ENCODE measurements at regions not wholly inside any gene's neighbourhood (a gene's known extent, or its start where the extent isn't known, plus 50 kb on each side); places are given as distances from the start of the nearest gene placed in this dataset.

DNA sequence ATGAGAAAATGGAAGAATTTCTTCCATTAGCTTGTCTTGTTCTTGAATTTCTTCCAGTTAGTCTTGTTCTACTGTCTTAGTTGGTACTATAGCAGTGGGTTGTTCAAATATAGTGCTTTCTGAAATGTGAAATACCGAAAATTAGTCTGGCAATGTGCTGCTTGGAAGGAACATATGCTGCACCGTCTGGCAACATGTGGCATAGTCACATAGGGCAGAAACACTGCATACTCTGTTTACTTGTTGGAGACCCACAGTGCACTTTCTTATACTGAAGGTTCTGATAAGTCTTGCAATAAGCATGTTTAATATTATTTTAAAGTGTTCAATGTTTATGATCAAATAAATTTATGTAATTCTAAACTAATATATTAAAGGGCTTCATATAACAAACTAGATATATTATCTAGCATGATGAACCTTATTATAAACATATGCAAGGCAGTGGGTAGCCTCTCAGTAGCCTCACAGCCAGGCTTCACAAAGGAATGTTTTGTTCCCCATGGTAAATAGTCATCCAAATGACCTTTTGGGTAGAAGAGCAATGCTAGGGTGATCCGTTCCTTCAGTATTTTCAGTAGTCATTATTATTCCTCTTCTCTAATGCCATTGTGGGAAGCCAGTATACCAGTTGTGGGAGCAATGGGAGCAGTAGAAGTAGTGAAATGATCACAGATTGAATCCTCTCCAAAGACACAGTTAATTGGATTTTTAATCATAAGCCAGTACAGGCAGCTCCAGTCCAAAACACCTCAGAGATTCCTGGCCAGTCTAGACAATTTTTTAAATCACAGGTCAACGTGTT, 1106.7 kb downstream of the DTWD2 start:
- DNase-seq, result no peak

DNA sequence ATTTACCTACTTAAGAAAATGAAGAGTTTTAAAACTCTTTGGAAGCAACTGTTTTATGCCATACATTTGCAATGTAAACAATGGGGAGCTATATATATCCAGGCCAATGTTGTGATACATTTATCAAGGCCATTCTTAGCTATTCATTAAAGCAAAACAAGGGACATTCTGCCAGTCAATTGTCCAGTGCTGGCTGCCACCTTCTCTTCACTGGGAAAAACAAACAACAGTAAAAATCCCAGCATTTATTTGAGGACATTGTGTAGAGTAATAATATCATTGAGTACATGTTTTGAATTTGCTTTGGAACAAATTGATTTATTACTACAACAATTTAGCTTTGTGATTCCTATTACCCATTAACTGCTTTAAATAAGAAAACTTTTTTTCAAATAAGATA, 1107.4 kb downstream of the DTWD2 start:
- no peak for DNase-seq

DNA sequence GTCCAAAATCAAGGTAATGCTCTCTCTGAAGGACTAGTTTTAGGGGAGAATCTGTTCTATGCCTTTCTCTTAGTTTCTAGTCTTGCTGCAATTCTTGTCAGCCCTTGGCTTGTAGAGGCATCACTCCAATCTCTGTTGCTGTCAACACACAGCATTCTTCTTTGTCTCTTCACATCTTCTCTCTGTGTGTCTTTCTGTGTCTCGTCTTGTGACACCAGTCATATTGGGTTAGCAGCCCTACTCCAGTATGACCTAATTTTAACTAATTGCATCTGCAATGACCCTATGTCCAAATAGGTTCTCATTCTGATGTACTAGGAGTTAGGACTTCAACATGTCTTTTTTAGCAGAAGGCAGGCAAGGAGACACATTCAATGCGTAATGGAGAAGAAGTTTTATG, 1110.6 kb downstream of the DTWD2 start:
- no peak for DNase-seq

DNA sequence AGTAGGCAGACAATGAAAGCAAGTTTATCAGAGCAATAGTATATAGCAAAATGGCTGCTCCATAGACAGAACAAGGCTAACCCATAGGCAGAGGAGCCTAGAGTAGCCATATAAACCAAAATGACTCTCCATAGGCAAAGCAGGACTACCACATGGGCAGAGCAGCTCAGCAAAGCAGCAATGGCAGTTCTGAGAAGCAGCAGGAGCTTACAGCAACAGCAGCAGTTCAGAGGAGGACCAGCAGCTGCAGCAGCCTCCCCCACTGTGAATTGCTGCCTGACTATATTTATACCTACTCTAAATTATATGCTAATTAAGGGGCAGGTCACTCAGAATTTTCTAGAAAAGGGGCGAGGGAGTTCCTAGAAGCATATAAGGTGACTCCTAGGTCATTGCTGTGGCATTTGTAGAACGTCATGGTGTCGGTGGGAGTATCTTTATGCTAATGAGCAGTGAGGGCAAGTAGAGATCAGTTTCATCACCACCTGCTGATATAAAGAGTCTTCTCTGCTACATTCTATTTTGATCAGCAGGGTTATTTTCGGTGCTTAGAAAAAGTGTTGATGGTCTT, 1115.5 kb downstream of the DTWD2 start:
- DNase-seq, result no peak

DNA sequence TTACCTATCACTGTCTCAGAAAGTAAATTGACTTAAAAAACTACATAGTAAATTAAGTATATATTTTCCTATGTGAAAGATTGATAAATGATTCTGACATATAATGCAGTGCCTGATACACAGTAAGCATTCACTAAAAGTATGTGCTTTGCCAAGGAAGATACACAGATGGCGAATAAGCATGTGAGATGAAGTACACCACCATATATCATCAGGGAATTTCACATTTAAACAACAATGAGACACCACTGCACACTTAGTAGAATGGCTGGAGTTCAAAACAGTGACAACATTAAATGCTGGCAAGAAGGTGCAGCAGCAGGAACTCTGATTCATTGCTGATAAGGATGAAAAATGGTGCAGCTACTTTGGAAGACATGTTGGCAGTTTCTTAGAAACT, 1118.8 kb downstream of the DTWD2 start:
- no peak for DNase-seq

DNA sequence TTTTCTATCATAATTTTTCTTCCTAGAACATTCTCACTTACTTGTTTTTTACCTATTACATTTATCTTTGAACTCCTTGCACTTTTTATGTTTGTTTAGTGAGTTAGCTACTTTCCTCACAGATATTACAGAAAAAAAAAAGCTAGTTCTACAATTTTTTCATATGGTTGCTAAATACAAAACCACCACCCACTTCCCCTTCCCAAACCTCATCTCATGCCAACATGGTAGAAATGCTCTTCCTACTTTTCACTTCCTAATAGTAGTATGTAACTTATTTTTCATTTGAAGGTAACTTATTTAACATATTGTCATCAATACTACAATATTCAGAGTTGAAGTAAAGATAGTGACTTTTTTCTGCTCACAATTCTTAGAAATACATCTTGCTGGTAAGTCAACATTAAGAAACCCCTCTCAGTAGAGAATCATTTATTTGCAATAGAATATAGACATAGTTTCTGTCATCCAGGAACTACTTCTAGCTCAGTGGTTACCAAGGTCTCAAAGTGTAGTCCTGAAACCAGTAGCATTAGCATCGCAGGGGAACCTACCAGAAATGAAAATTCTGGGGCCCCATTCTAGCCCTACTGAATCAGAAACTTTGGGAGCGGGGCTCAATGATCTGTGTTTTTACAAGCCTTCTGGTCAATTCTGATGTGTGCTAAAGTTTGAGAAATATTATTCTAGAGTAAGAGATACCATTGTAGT, 1124.6 kb downstream of the DTWD2 start:
- no peak for DNase-seq

DNA sequence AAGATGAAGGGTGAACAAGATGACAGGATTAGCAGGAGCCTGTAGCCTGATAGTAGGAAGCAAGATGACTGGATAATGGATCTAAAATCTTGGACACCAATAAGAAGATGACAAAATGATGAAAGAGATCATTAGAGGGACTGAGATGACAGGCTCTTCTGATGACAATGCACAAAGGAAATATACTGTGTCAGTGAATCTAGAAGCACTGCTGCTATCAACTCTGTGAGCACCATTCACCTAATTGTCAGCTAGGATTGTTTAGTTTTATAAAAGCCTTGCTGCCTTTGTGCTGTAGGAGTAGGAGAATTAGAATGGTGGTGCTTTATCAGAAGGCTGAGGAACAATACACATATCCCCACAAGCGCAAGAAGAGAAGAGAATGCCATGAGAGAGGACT, 1127.8 kb downstream of the DTWD2 start:
- no peak for DNase-seq

DNA sequence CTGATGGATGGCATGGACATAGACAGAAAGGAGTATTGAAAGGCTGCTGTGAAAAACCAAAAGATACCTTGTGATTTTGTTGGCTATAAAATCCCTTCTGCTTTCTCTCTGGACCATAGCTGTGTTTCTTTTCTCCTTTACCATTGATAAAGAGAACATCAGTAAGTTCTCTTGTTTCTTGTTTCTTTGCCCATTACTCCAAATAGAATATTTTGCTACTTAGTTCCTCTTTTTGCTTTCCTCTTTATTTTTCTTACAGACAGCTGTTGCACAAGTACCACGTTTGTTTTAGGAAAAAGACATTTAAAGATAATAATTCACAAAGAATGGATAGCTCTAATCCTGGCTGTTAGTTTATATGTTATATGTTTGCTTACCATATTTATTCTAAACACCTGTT, 1129.2 kb downstream of the DTWD2 start:
- no peak for DNase-seq

DNA sequence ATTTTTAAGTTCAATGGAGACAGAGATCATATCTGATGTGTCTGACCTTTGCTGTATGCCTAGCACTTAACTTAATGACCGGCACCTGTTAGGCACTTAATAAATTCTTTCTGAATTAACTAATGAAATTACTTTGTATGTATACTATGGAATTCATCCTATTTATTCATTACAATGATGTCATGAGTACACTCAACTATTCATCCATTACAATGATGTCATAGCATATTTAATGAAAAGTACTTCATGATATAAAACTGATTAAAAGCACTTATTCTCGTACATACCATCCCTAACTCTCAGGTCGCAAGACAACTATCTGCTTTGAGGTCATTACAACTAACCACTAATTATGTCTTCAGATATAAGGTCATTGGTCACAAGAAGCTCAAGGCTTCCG, 1131.6 kb downstream of the DTWD2 start:
- no peak for DNase-seq

DNA sequence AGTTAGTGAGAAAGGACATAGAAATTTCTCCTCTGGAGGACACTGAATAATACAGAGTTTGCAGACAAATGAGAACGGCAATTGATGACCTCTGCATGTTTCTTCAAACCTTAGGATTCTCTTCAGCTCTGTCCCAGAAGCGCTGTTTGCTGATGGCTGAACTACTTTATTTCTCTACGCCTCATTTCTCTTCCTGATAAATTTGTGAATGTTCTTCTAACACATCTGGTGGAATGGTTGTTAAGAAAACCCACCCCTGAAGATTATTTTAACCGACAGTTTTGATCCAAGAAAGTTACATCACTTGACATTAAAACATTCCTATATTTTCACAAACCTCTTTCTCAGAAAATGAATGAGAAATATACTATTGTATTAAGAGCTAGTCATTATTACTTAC, 1150.6 kb downstream of the DTWD2 start:
- no peak for DNase-seq

DNA sequence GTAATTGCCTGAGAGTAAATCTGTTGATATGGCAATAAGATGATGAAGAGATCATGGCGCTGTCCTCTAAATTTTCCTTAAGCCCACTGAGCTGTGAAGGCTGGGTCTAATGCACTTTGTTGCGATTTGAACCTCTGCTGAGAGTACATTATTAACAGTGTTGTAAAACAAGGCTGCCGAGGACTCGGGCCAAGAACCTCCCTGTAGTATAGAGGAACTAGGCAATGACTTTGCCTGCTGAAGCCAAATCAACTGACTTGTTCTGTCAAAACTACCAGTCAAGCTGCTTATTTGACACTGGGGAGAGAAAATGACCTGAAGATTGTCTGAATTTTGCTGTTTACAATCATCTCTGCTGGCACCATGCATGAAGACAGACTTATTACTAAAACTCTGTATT, 1154.7 kb downstream of the DTWD2 start:
- DNase-seq, result no peak

DNA sequence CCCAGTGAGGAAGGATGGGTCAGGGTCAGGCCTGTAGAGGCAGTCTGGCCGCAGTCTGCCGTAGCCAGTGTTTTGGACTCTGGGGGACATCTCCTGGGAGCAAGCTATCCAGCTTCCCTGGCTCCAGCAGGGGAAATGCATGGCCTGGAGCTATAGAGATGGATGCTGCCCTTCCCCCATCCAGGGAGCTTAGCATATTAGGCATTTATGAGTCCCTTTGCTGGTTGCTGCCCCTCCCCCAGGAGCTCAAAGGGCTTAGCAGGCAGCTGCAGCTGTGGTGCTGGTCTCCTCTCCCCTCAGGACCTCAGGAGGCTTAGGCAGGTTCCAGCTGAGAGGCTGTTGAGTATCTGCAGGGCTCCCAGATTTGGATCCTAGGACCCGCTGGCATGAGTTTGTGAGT, 1158.7 kb downstream of the DTWD2 start:
- no peak for DNase-seq

DNA sequence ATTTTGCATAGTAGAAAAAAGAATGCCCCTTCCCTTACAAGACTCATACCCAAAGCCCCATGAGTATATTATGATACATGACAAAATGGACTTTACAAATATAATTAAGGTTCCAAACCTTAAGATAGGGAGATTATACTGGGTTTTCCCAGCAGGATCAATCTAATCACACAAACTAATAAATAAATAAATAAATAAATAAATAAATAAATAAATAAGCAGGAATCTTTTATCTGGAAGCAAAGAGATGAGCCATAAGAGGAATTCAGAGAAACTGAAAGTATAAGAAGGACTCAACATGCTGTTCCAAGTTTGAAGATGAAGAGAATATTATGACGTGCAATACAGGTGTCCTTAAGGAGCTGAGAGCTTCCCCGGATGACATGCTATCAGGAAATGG, 1174.5 kb downstream of the DTWD2 start:
- DNase-seq, result no peak

DNA sequence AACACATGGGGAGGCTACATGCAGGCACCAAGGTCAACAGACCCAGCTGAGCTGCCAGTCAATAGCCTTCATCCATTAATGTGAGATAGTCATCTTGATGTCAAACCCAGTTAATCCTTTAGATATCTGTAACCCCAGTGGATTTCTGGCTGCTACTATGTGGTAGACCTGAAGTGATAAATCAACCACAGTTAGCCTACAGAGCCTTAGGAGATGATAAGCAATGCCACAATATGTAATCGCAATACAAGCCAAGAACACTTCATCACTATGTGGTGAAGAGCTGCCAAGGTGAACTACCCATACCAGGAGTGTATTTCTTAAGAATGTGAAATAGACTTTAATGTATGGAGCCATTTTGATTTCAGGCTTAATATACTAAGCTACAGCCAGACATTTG, 1175.5 kb downstream of the DTWD2 start:
- no peak for DNase-seq

DNA sequence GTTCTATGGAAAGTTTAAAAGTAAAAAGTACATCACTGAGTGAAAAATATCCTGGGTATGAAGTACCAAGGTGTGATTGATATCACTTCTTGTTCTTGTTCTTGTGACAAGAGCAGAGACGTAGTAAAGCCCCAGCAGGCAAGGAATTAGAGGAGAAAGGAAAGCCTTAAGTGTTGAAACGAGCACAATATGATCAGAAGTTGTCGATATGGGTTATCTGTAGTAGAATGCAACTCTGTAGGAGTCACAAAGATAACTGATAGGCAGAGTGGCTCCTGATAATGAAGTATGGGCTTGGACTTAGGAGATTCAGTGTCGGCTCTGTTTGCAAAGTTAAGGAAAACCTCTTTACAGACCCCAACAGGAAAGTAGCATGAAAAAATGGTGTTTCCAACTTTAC, 1179.1 kb downstream of the DTWD2 start:
- no peak for DNase-seq

DNA sequence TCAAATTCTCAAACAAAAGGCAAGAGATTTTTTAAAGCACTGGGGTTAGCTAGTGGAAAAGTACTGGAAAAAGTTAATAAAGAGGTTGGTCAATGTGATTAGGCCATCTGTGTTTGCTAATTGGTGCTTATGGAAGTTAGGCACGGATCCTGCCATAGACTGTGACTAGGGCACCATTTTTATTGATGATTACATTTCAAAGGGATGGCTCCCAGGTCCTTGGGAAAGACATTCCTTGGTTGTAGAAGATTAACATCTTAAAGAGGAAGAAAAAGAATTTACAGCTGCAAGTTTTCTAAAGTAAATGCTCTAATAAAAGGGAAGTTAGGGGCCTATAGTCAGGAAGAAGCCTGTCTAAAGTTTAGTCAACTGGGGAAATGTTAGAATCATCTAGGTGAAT, 1183.3 kb downstream of the DTWD2 start:
- DNase-seq, result no peak

DNA sequence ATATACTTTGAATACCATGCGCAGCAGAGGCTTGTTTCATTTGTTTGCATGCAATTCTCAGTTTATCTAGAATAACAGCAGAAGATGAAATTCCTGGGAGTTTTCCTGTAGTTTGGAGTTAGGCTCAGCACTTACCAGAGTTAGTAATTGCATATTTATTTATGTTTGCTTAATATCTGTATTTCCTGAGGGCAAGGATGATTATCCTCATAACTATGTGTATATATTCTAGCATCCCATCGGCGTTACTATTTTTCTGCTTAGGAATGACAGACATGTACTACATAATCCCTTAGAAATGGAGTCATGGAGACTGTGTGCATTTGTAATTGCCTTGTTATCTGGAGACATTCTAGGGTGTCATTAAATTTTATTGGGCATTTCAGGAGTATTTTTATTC, 1184.8 kb downstream of the DTWD2 start:
- no peak for DNase-seq

DNA sequence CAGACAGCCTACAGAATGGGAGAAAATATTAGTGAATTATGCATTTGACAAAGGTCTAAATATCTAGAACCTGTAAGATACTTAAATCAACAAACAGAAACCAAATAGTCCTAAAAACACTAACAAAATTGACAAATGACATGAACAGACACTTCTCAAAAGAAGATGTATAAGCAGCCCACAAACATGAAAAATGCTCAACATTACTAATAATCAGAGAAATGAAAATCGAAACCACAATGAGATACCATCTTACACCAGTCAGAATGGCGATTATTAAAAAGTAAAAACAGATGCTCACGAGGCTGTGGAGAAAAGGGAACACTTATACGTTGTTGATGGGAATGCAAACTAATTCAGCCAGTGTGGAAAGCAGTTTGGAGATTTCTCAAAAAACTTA, 1186.8 kb downstream of the DTWD2 start:
- DNase-seq, result no peak

DNA sequence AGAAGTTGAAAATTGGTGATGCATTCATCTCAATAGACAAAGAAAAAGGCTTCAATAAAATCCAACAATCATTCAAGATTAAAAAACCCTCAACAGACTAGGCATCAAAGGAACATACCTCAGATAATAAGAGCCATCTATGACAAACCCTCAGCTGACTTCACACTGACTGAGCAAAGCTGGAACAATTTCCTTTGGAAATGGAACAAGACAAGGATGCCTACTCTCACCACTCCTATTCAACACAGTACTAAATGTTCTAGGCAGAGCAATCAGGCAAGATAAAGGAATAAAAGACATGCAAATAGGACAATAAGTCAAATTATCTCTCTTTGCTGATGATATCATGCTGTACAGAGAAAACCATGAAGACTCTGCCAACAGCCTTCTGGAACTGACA, 1188.1 kb downstream of the DTWD2 start:
- DNase-seq, result no peak

DNA sequence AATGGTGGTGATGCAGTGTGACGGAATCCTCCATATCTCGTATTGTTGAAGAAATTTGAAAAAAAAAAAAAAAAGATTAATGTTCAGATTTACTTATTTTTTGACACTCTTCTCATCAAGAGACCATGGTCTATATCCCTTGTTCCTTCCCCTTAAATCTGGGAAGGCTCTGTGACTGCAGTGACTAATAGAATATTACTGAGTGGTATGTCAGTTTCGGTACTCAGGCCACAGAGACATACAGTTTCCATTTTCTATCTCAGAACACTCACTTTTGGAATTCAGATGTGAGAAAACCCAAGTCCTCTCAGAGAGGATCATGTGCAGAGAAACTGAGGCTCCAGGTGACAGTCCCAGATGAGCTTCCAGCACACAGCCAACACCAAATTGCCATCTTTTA, 1193.5 kb downstream of the DTWD2 start:
- DNase-seq, result no peak

DNA sequence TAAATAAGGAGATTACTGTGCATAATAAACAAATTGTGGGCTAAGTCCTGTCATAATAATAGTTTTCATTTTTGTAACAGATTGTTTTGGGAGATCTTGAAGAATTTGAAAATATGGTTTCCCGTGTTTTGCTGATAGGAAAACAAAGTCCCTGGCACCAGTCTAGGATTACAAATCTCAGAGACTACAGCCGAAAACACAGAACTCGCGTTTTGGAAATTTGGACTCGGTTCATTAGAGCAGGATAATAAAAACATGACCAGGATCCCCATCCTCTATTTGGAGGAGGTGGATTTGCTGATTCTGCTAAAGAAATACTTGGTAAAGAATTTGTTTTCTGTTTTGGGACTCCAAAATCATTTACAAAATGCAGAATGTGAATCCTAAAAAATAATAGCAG, 1194.4 kb downstream of the DTWD2 start:
- DNase-seq, result no peak

DNA sequence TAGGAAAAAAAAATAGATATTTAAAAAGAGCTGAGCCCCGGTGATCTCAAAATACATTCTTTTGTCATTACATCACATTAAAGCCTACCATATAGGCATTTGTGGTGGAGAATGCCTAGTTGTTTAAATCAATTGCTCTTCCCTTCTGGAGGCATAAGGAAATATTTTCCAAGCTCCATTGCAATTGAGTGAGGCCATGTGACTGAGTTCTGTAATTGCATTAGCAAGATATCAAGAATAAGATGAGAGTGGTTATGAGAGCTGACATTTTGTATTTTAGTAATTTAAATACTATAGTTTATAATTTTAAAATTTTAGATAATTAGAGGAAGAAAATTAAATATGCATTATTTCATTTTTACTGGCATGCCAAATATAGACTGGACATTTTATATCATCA, 1195.9 kb downstream of the DTWD2 start:
- DNase-seq, result no peak

DNA sequence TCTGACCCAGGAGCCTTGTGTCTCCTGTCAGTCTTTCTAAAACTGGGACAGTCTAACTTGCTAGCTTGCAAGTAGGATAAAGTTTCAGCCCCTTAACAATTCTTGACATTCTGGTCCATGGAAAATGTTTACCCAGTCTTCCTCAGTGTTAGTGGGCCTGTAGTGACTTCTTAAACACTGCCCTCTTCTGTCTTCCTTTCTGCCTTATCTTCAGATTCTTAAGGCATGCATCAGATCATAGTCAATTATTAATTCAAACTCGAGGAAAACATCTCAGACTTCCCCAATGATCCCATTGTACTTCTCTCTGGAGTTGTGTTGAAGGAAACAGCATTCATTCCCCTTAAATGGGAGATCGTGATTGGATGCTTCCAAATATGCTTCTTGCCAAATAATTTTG, 1199.8 kb downstream of the DTWD2 start:
- no peak for DNase-seq

DNA sequence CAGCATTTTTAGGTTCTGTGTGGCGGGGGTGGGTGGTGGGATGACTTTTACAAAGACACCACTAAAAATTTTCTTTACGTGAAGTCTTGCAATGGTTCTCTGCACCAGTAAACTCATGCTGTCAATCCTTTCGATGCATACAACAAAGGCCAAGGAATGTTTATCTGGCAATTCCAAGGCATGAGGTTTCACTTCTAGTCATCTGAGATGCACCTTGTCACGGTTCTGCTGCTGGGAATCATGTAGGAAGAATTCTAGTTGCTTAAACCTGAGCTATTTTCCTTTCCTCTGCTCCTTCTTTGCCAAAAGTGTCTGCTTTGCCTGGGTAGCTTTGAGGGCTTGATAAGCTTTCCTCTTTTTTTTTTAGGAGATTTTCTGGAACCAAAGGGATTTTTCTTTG, 1204.5 kb upstream of the SEMA6A start:
- DNase-seq, result no peak

DNA sequence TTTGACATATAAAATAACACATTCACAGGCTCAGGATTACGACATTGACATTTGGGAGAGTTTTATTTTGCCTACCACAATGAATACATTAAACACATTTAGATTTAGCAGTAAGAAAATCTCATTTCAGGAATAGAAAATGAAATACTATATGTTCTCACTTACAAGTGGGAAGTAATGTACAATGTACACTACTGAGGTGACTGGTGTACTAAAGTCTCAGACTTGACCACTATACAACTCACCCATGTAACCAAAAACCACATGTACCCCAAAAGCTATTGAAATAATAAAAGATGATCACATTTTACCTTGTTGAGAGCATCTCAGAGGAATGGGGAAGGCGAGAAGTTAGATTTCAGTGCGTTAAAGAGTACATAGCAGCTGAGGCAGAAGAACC, 1202.4 kb upstream of the SEMA6A start:
- no peak for DNase-seq

Data from NCI-H748 treated with DMSO at 0.1 percent for 48 hours (cell line).